Neuronal stem cell (in vitro differentiated cells): ENCODE measurements at regions not wholly inside any gene's neighbourhood (a gene's known extent, or its start where the extent isn't known, plus 50 kb on each side); places are given as distances from the start of the nearest gene placed in this dataset.

Experiments
- DNase-seq: peaks from one replicate; pipeline ENCODE4 v3.0.0-alpha.2; 2013; ENCODE audit warnings: low spot score
- H2AFZ ChIP-seq: one replicate; pipeline ENCODE4 v1.6.1; 2013; ENCODE audit warnings: mild to moderate bottlenecking, low read length, inconsistent platforms
- H2AK5ac ChIP-seq: 2 replicates; pipeline ENCODE4 v1.6.1; 2013; ENCODE audit warnings: low read depth, mild to moderate bottlenecking, inconsistent platforms, low read length, moderate library complexity, mixed read lengths
- H2BK120ac ChIP-seq: 2 replicates; pipeline ENCODE4 v1.6.1; 2013; ENCODE audit warnings: low read depth, mild to moderate bottlenecking, inconsistent platforms, low read length, moderate library complexity, mixed read lengths
- H2BK12ac ChIP-seq: one replicate; pipeline ENCODE4 v1.6.1; 2013; ENCODE audit warnings: low read length, inconsistent platforms
- H2BK15ac ChIP-seq: 2 replicates; pipeline ENCODE4 v1.6.1; 2013; ENCODE audit warnings: mild to moderate bottlenecking, low read length, inconsistent platforms, mixed read lengths
- H2BK5ac ChIP-seq: one replicate; pipeline ENCODE4 v1.6.1; 2013; ENCODE audit warnings: inconsistent platforms, mild to moderate bottlenecking, low read length, moderate library complexity
- H3K14ac ChIP-seq: one replicate; pipeline ENCODE4 v1.6.1; 2013; ENCODE audit warnings: low read length, inconsistent platforms
- H3K18ac ChIP-seq: 2 replicates; pipeline ENCODE4 v1.6.1; 2013; ENCODE audit warnings: low read length, inconsistent platforms
- H3K23ac ChIP-seq: 2 replicates; pipeline ENCODE4 v1.6.1; 2013; ENCODE audit warnings: low read depth, mild to moderate bottlenecking, mixed read lengths, low read length, inconsistent platforms; ENCODE audit not compliant: poor library complexity
- H3K27ac ChIP-seq: replicated peaks from 3 replicates; pipeline ENCODE4 v1.5.1; 2013; ENCODE audit warnings: low read length, inconsistent platforms
- H3K27me3 ChIP-seq, 3 experiments: 2 replicates each; pipeline ENCODE4 v1.6.1; 2013; ENCODE audit warnings: low read length in 3 of 3, mild to moderate bottlenecking in 2 of 3, inconsistent platforms in 1 of 3, low read depth in 1 of 3, mixed read lengths in 1 of 3, moderate library complexity in 1 of 3; ENCODE audit not compliant: control insufficient read depth in 3 of 3, insufficient read depth in 3 of 3
- H3K36me3 ChIP-seq, 2 donors: replicated peaks in 1 of 2; 2 replicates each; pipeline ENCODE4 v1.6.1; 2013; ENCODE audit warnings: low read length in 2 of 2; ENCODE audit not compliant: control insufficient read depth in 2 of 2, insufficient read depth in 2 of 2
- H3K4ac ChIP-seq: 2 replicates; pipeline ENCODE4 v1.6.1; 2013; ENCODE audit warnings: inconsistent platforms, mild to moderate bottlenecking, low read length, moderate library complexity
- H3K4me1 ChIP-seq, 2 donors: 1 replicate in 1 of 2; 2 replicates in 1 of 2; pipeline ENCODE4 v1.6.1; 2013; ENCODE audit warnings: low read length in 2 of 2, low read depth in 1 of 2; ENCODE audit not compliant: control insufficient read depth in 2 of 2, insufficient read depth in 1 of 2
- H3K4me2 ChIP-seq: one replicate; pipeline ENCODE4 v1.6.1; 2013; ENCODE audit warnings: mild to moderate bottlenecking, low read length, inconsistent platforms; ENCODE audit not compliant: insufficient read depth, poor library complexity, severe bottlenecking
- H3K4me3 ChIP-seq, 2 donors: 2 replicates each; pipeline ENCODE4 v1.5.1; 2013; ENCODE audit warnings: low read length in 2 of 2, mild to moderate bottlenecking in 2 of 2, inconsistent platforms in 1 of 2, moderate library complexity in 1 of 2
- H3K79me1 ChIP-seq: one replicate; pipeline ENCODE4 v1.6.1; 2013; ENCODE audit warnings: low read depth, mild to moderate bottlenecking, inconsistent platforms, low read length, moderate library complexity
- H3K9ac ChIP-seq: one replicate; pipeline ENCODE4 v1.6.1; 2013; ENCODE audit warnings: mild to moderate bottlenecking, low read depth, low read length, inconsistent platforms; ENCODE audit not compliant: poor library complexity
- H3K9me3 ChIP-seq, 2 donors: replicated peaks in 1 of 2; 2 replicates each; pipeline versions ENCODE3 to v1.6.1; 2013; ENCODE audit warnings: low read length in 2 of 2, mild to moderate bottlenecking in 2 of 2, inconsistent platforms in 1 of 2, low read depth in 1 of 2, mixed read lengths in 1 of 2, moderate library complexity in 1 of 2; ENCODE audit not compliant: control insufficient read depth in 2 of 2, insufficient read depth in 1 of 2
- H4K8ac ChIP-seq: one replicate; pipeline ENCODE4 v1.6.1; 2013; ENCODE audit warnings: low read depth, mild to moderate bottlenecking, inconsistent platforms, low read length, moderate library complexity
- H4K91ac ChIP-seq: one replicate; pipeline ENCODE4 v1.6.1; 2013; ENCODE audit warnings: low read length, low read depth, mild to moderate bottlenecking, inconsistent platforms; ENCODE audit not compliant: poor library complexity
- WGBS, 2 donors: extraction: QIAGEN DNeasy Blood & Tissue Kit; methylation state at CpG; one replicate each; pipeline ENCODE4 v1.1.7; 2013; ENCODE audit warnings: missing lambda C conversion rate in 2 of 2, mixed read lengths in 1 of 2; ENCODE audit not compliant: insufficient read length in 2 of 2, insufficient replicate concordance in 1 of 2; ENCODE audit errors: extremely low coverage in 2 of 2; 5-methylcytosine and 5-hydroxymethylcytosine counted together

GRCh38 chr21:28627691-28628090 lies 365.0 kb downstream of the LTN1 start:
- H3K23ac ChIP-seq, result no peak overlapping the region
- no peaks in the 10 kb centered on the region for H3K27me3 ChIP-seq
- no peak overlapping the region for H3K4ac ChIP-seq
- H2BK12ac ChIP-seq, result no peak overlapping the region
- H3K36me3 ChIP-seq, result no peaks in the 10 kb centered on the region
- no peak overlapping the region for H3K18ac ChIP-seq
- H3K9me3 ChIP-seq, result no peaks in the 10 kb centered on the region
- H2AK5ac ChIP-seq, result no peak overlapping the region
- no peak overlapping the region for H2BK120ac ChIP-seq
- peaks cover 0 to under 1% of the 10 kb centered on the region in 2 donors for H3K4me1 ChIP-seq
- peaks cover 1% of the 10 kb centered on the region for H3K79me1 ChIP-seq
- H3K4me2 ChIP-seq, result no peak overlapping the region
- H2BK5ac ChIP-seq, result no peak overlapping the region
- no peak overlapping the region for H2BK15ac ChIP-seq
- no peak overlapping the region for H3K4me3 ChIP-seq
- H3K14ac ChIP-seq, result no peak overlapping the region
- DNase-seq, result no peak
- H3K27ac ChIP-seq, result no peak overlapping the region
- H2AFZ ChIP-seq, result no peak overlapping the region
- no peak overlapping the region for H4K91ac ChIP-seq
- H4K8ac ChIP-seq, result no peak overlapping the region
- no peak overlapping the region for H3K9ac ChIP-seq

GRCh38 chr21:28627261-28627660 lies 365.4 kb downstream of the LTN1 start:
- no peak overlapping the region for H3K27ac ChIP-seq
- H2BK120ac ChIP-seq, result no peak overlapping the region
- DNase-seq, result no peak
- WGBS, 2 donors, result no CpG with 5 or more reads among the region's 3 CpGs
- H3K4me3 ChIP-seq, result no peak overlapping the region
- H3K9me3 ChIP-seq, result no peaks in the 10 kb centered on the region
- no peak overlapping the region for H2BK12ac ChIP-seq
- H3K18ac ChIP-seq, result no peak overlapping the region
- no peak overlapping the region for H3K9ac ChIP-seq
- H3K4me2 ChIP-seq, result no peak overlapping the region
- H3K79me1 ChIP-seq, result peaks cover 1% of the 10 kb centered on the region
- no peak overlapping the region for H2AFZ ChIP-seq
- H3K4me1 ChIP-seq, result no peaks in the 10 kb centered on the region
- H2BK15ac ChIP-seq, result no peak overlapping the region
- H4K8ac ChIP-seq, result no peak overlapping the region
- no peak overlapping the region for H2BK5ac ChIP-seq
- no peak overlapping the region for H3K4ac ChIP-seq
- H3K23ac ChIP-seq, result no peak overlapping the region
- no peak overlapping the region for H2AK5ac ChIP-seq
- H4K91ac ChIP-seq, result no peak overlapping the region
- H3K27me3 ChIP-seq, result no peaks in the 10 kb centered on the region
- H3K36me3 ChIP-seq, result no peaks in the 10 kb centered on the region
- no peak overlapping the region for H3K14ac ChIP-seq

- no peak overlapping the region for H3K9ac ChIP-seq
- no peak overlapping the region for H2BK120ac ChIP-seq
- H3K23ac ChIP-seq, result no peak overlapping the region
- H3K9me3 ChIP-seq, result no peaks in the 10 kb centered on the region
- H3K79me1 ChIP-seq, result peaks cover 1% of the 10 kb centered on the region
- no peak overlapping the region for H2BK12ac ChIP-seq
- H4K8ac ChIP-seq, result no peak overlapping the region
- no peak overlapping the region for H3K4me2 ChIP-seq
- H2BK5ac ChIP-seq, result no peak overlapping the region
- no peak overlapping the region for H3K4ac ChIP-seq
- WGBS, 2 donors, result no CpG with 5 or more reads among the region's 1 CpG
- no peak overlapping the region for H2AFZ ChIP-seq
- no peaks in the 10 kb centered on the region for H3K4me1 ChIP-seq
- no peak for DNase-seq
- H3K14ac ChIP-seq, result no peak overlapping the region
- H3K18ac ChIP-seq, result no peak overlapping the region
- H3K27me3 ChIP-seq, result no peaks in the 10 kb centered on the region
- no peak overlapping the region for H2BK15ac ChIP-seq
- H2AK5ac ChIP-seq, result no peak overlapping the region
- no peaks in the 10 kb centered on the region for H3K36me3 ChIP-seq
- H4K91ac ChIP-seq, result no peak overlapping the region
- H3K27ac ChIP-seq, result no peak overlapping the region
- no peak overlapping the region for H3K4me3 ChIP-seq
Measured at GRCh38 chr21:28624626-28625025, 368.1 kb downstream of the LTN1 start.

GRCh38 chr21:28617300-28617699 lies 375.4 kb downstream of the LTN1 start:
- no peak overlapping the region for H3K23ac ChIP-seq
- no peaks in the 10 kb centered on the region for H3K9me3 ChIP-seq
- no peak overlapping the region for H2BK120ac ChIP-seq
- no peak overlapping the region for H2BK12ac ChIP-seq
- H3K4me2 ChIP-seq, result no peak overlapping the region
- no peak overlapping the region for H3K4me3 ChIP-seq
- no peaks in the 10 kb centered on the region for H3K27me3 ChIP-seq
- H2BK5ac ChIP-seq, result no peak overlapping the region
- WGBS, 2 donors, result no CpG with 5 or more reads among the region's 1 CpG
- H3K18ac ChIP-seq, result no peak overlapping the region
- no peak overlapping the region for H4K8ac ChIP-seq
- H3K14ac ChIP-seq, result no peak overlapping the region
- H2BK15ac ChIP-seq, result no peak overlapping the region
- H2AFZ ChIP-seq, result no peak overlapping the region
- H3K79me1 ChIP-seq, result no peaks in the 10 kb centered on the region
- no peak overlapping the region for H3K9ac ChIP-seq
- no peak overlapping the region for H4K91ac ChIP-seq
- H2AK5ac ChIP-seq, result no peak overlapping the region
- no peak overlapping the region for H3K27ac ChIP-seq
- H3K36me3 ChIP-seq, result no peaks in the 10 kb centered on the region
- no peak for DNase-seq
- H3K4me1 ChIP-seq, result no peaks in the 10 kb centered on the region
- H3K4ac ChIP-seq, result no peak overlapping the region
